ENCODE measurements at regions not wholly inside any gene's neighbourhood (a gene's known extent, or its start where the extent isn't known, plus 50 kb on each side); places are given as distances from the start of the nearest gene placed in this dataset.

GRCh38 chr11:41868606-41869005, 409.2 kb upstream of the LRRC4C start:
- TF ChIP-seq CTCF (IDR thresholded peaks at IDR 0.05; ENCODE audit: low read length): no peak
- TF ChIP-seq EZH2 (optimal IDR thresholded peaks at IDR 0.05; ENCODE audit: low read depth, low read length): no peak
- no peak for TF ChIP-seq EZH2phosphoT487 (IDR thresholded peaks at IDR 0.05; ENCODE audit: low read length)

Measured in MM.1S (cell line).